Neuronal stem cell (in vitro differentiated cells): ENCODE measurements at regions not wholly inside any gene's neighbourhood (a gene's known extent, or its start where the extent isn't known, plus 50 kb on each side); places are given as distances from the start of the nearest gene placed in this dataset.

Source experiments
- DNase-seq: peaks from one replicate; pipeline ENCODE4 v3.0.0-alpha.2; 2013; ENCODE audit warnings: low spot score
- H2AFZ ChIP-seq: one replicate; pipeline ENCODE4 v1.6.1; 2013; ENCODE audit warnings: mild to moderate bottlenecking, low read length, inconsistent platforms
- H2AK5ac ChIP-seq: 2 replicates; pipeline ENCODE4 v1.6.1; 2013; ENCODE audit warnings: low read depth, mild to moderate bottlenecking, inconsistent platforms, low read length, moderate library complexity, mixed read lengths
- H2BK120ac ChIP-seq: 2 replicates; pipeline ENCODE4 v1.6.1; 2013; ENCODE audit warnings: low read depth, mild to moderate bottlenecking, inconsistent platforms, low read length, moderate library complexity, mixed read lengths
- H2BK12ac ChIP-seq: one replicate; pipeline ENCODE4 v1.6.1; 2013; ENCODE audit warnings: low read length, inconsistent platforms
- H2BK15ac ChIP-seq: 2 replicates; pipeline ENCODE4 v1.6.1; 2013; ENCODE audit warnings: mild to moderate bottlenecking, low read length, inconsistent platforms, mixed read lengths
- H2BK5ac ChIP-seq: one replicate; pipeline ENCODE4 v1.6.1; 2013; ENCODE audit warnings: inconsistent platforms, mild to moderate bottlenecking, low read length, moderate library complexity
- H3K14ac ChIP-seq: one replicate; pipeline ENCODE4 v1.6.1; 2013; ENCODE audit warnings: low read length, inconsistent platforms
- H3K18ac ChIP-seq: 2 replicates; pipeline ENCODE4 v1.6.1; 2013; ENCODE audit warnings: low read length, inconsistent platforms
- H3K23ac ChIP-seq: 2 replicates; pipeline ENCODE4 v1.6.1; 2013; ENCODE audit warnings: low read depth, mild to moderate bottlenecking, mixed read lengths, low read length, inconsistent platforms; ENCODE audit not compliant: poor library complexity
- H3K27ac ChIP-seq: replicated peaks from 3 replicates; pipeline ENCODE4 v1.5.1; 2013; ENCODE audit warnings: low read length, inconsistent platforms
- H3K27me3 ChIP-seq, 3 experiments: 2 replicates each; pipeline ENCODE4 v1.6.1; 2013; ENCODE audit warnings: low read length in 3 of 3, mild to moderate bottlenecking in 2 of 3, inconsistent platforms in 1 of 3, low read depth in 1 of 3, mixed read lengths in 1 of 3, moderate library complexity in 1 of 3; ENCODE audit not compliant: control insufficient read depth in 3 of 3, insufficient read depth in 3 of 3
- H3K36me3 ChIP-seq, 2 donors: replicated peaks in 1 of 2; 2 replicates each; pipeline ENCODE4 v1.6.1; 2013; ENCODE audit warnings: low read length in 2 of 2; ENCODE audit not compliant: control insufficient read depth in 2 of 2, insufficient read depth in 2 of 2
- H3K4ac ChIP-seq: 2 replicates; pipeline ENCODE4 v1.6.1; 2013; ENCODE audit warnings: inconsistent platforms, mild to moderate bottlenecking, low read length, moderate library complexity
- H3K4me1 ChIP-seq, 2 donors: 1 replicate in 1 of 2; 2 replicates in 1 of 2; pipeline ENCODE4 v1.6.1; 2013; ENCODE audit warnings: low read length in 2 of 2, low read depth in 1 of 2; ENCODE audit not compliant: control insufficient read depth in 2 of 2, insufficient read depth in 1 of 2
- H3K4me2 ChIP-seq: one replicate; pipeline ENCODE4 v1.6.1; 2013; ENCODE audit warnings: mild to moderate bottlenecking, low read length, inconsistent platforms; ENCODE audit not compliant: insufficient read depth, poor library complexity, severe bottlenecking
- H3K4me3 ChIP-seq, 2 donors: 2 replicates each; pipeline ENCODE4 v1.5.1; 2013; ENCODE audit warnings: low read length in 2 of 2, mild to moderate bottlenecking in 2 of 2, inconsistent platforms in 1 of 2, moderate library complexity in 1 of 2
- H3K79me1 ChIP-seq: one replicate; pipeline ENCODE4 v1.6.1; 2013; ENCODE audit warnings: low read depth, mild to moderate bottlenecking, inconsistent platforms, low read length, moderate library complexity
- H3K9ac ChIP-seq: one replicate; pipeline ENCODE4 v1.6.1; 2013; ENCODE audit warnings: mild to moderate bottlenecking, low read depth, low read length, inconsistent platforms; ENCODE audit not compliant: poor library complexity
- H3K9me3 ChIP-seq, 2 donors: replicated peaks in 1 of 2; 2 replicates each; pipeline versions ENCODE3 to v1.6.1; 2013; ENCODE audit warnings: low read length in 2 of 2, mild to moderate bottlenecking in 2 of 2, inconsistent platforms in 1 of 2, low read depth in 1 of 2, mixed read lengths in 1 of 2, moderate library complexity in 1 of 2; ENCODE audit not compliant: control insufficient read depth in 2 of 2, insufficient read depth in 1 of 2
- H4K8ac ChIP-seq: one replicate; pipeline ENCODE4 v1.6.1; 2013; ENCODE audit warnings: low read depth, mild to moderate bottlenecking, inconsistent platforms, low read length, moderate library complexity
- H4K91ac ChIP-seq: one replicate; pipeline ENCODE4 v1.6.1; 2013; ENCODE audit warnings: low read length, low read depth, mild to moderate bottlenecking, inconsistent platforms; ENCODE audit not compliant: poor library complexity
- WGBS, 2 donors: extraction: QIAGEN DNeasy Blood & Tissue Kit; methylation state at CpG; one replicate each; pipeline ENCODE4 v1.1.7; 2013; ENCODE audit warnings: missing lambda C conversion rate in 2 of 2, mixed read lengths in 1 of 2; ENCODE audit not compliant: insufficient read length in 2 of 2, insufficient replicate concordance in 1 of 2; ENCODE audit errors: extremely low coverage in 2 of 2; 5-methylcytosine and 5-hydroxymethylcytosine counted together

DNA sequence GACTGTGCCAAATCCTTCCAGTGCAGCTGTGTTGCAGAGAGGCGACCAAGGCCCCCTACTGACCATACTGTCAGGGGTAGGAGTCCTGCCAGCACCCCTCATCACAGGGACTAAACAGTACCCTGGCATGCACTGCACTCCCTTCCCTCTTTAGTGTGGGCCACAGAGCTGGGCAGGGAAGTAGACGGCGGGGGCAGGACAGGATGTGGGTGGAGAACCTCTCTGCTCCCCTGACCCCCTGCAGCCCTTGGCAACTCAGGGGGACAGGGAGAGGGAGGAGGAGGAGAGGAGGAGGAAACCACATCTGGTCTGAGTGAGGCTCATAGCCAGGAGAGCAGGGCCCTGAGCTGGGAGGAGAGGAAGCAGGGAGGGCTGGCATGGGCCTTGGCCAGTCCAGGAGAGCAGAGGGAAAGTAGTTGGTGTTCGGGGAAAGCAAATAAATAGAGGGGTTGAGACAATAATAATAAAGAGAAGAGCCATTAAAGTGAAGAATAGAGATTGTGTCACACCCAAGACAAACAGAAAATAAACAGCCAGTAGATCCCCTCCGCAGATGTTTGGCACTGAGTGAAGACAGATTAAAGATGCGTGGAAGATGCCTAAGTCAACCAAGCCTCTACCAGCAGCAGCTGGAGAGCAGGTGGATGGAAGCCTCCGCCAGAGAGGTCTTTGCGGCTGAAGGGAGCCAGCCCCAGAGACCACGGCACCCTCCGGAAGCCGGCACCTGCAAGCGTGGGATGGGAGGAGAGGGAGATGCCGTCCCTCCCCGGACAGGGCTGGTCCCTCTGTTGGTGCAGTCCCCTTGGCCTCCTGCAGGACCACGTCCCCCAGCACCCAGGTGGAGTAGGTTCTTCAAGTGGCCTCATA, 61.5 kb downstream of the RPUSD4 start:
- H3K4ac ChIP-seq, result peak overlapping the region; percentile 41
- H2AFZ ChIP-seq, result no peak overlapping the region
- peak overlapping the region; percentile 74 for H2BK120ac ChIP-seq
- H3K36me3 ChIP-seq, result no peaks in the 10 kb centered on the region
- no peak overlapping the region for H3K9ac ChIP-seq
- peak overlapping the region; percentile 96 for H2AK5ac ChIP-seq
- H3K27ac ChIP-seq, result no peak overlapping the region
- no peak overlapping the region for H4K91ac ChIP-seq
- H2BK12ac ChIP-seq, result peak overlapping the region; percentile 96
- H2BK5ac ChIP-seq, result peak overlapping the region; percentile 59
- no peak for DNase-seq
- peaks cover 16 to 55% of the 10 kb centered on the region in 2 donors for H3K4me1 ChIP-seq
- peaks cover 4 to 38% of the 10 kb centered on the region in 2 donors for H3K9me3 ChIP-seq
- H4K8ac ChIP-seq, result peak overlapping the region; percentile 68
- H3K18ac ChIP-seq, result peak overlapping the region; percentile 91
- 100% methylated on average over 1 of the region's 15 CpGs; no CpG with 5 or more reads in 1 of the 2 donors for WGBS, 2 donors
- no peaks in the 10 kb centered on the region for H3K79me1 ChIP-seq
- peaks cover 0 to 86% (median 0%) of the 10 kb centered on the region in 3 experiments for H3K27me3 ChIP-seq
- H3K14ac ChIP-seq, result peak overlapping the region; percentile 21
- peak overlapping the region; percentile 20 for H2BK15ac ChIP-seq
- H3K4me2 ChIP-seq, result no peak overlapping the region
- H3K4me3 ChIP-seq, result no peak overlapping the region
- peak overlapping the region; percentile 58 for H3K23ac ChIP-seq

DNA sequence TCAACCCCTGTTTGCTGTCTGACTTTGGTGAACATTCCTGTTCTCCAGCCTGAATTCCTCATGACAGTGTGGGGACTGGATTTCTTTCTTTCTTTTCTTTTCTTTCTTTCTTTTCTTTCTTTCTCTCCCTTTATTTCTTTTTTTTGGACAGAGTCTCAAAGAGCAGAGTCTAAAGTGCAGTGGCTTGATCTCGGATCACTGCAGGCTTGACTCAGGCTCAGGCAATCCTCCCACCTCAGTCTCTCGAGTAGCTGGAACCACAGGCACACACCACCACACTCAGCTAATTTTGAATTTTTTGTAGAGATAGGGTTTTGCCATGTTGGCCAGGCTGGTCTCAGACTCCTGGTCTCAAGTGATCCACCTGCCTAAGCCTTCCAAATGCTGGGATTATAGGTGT, 63.1 kb downstream of the RPUSD4 start:
- Histone ChIP-seq H3K36me3 (no peaks in the 10 kb centered on the region), H3K23ac (no peak overlapping the region), H3K9me3 (peaks cover 4 to 31% of the 10 kb centered on the region in 2 donors), H3K27ac (peak overlapping the region; percentile 96), H2BK120ac (no peak overlapping the region), H3K79me1 (no peaks in the 10 kb centered on the region), H2BK15ac (no peak overlapping the region), H4K8ac (no peak overlapping the region), H2BK5ac (peak overlapping the region; percentile 45), H2AK5ac (no peak overlapping the region), H3K4me2 (no peak overlapping the region), H3K9ac (no peak overlapping the region), H2AFZ (no peak overlapping the region), H2BK12ac (no peak overlapping the region), H3K27me3 (peaks cover 0 to 80% (median 0%) of the 10 kb centered on the region in 3 experiments), H3K4me1 (peaks cover 16 to 42% of the 10 kb centered on the region in 2 donors), H3K14ac (no peak overlapping the region), H3K4ac (no peak overlapping the region), H4K91ac (no peak overlapping the region), H3K18ac (no peak overlapping the region), H3K4me3 (no peak overlapping the region)
- WGBS, 2 donors, result no CpG with 5 or more reads among the region's 2 CpGs
- no peak for DNase-seq

DNA sequence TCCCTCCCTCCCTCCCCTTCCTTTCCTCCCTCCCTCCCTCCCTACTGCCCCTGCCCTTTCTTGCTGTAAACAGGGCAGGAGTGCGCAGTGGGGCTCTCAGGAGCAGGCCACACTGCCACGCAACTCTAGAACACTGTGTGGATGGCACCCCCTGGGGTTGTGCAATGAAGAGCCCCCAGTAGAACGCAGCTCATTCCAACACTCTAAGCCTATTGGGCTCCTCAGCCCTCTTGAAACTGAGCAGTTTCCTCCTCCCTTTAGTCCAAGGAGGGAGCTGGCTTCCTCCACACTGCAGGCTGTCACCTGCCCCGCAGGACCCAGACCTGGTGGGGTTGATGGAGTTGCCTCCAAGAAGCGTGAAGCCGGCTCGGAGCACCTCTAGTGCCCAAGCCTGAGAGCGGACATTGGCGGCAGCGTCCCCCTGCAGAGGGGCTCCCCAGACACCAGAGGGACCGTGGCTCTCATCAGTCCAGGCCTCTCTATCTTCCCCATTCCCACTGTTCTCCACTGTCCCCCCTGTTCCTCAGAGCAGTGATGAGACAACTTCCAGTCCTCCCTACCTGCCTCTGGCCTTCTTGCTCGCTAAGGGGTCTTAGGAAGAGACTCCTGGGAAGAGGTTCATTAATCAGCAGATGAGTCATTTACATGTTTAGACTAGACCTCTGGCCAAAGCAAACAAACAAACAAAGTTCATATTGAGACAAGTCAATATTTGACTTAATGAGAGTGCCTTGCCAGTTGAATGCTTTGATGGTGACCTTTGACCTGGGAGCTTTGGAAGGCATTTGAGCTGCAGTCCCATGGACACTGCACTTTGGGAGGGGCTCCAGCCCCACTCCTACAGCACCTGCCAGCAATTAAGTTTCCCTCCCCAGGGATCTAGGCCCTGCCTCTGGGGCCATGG, 64.0 kb downstream of the RPUSD4 start:
- Histone ChIP-seq H2AK5ac (no peak overlapping the region), H4K91ac (peak overlapping the region; percentile 41), H3K27ac (peak overlapping the region; percentile 96), H3K4me2 (no peak overlapping the region), H3K27me3 (peaks cover 0 to 77% (median 0%) of the 10 kb centered on the region in 3 experiments), H3K4ac (no peak overlapping the region), H3K14ac (no peak overlapping the region), H2AFZ (no peak overlapping the region), H3K9me3 (peaks cover 4 to 22% of the 10 kb centered on the region in 2 donors), H2BK5ac (peak overlapping the region; percentile 45), H3K36me3 (no peaks in the 10 kb centered on the region), H3K23ac (no peak overlapping the region), H4K8ac (no peak overlapping the region), H3K18ac (peak overlapping the region; percentile 98), H3K9ac (no peak overlapping the region), H3K4me1 (peaks cover 16 to 39% of the 10 kb centered on the region in 2 donors), H2BK12ac (peak overlapping the region; percentile 78), H2BK120ac (peak overlapping the region; percentile 10), H3K4me3 (no peak overlapping the region), H3K79me1 (no peaks in the 10 kb centered on the region), H2BK15ac (peak overlapping the region; percentile 1)
- WGBS, 2 donors, result no CpG with 5 or more reads among the region's 12 CpGs
- peak; percentile 52 for DNase-seq
